ENCODE measurements at regions not wholly inside any gene's neighbourhood (a gene's known extent, or its start where the extent isn't known, plus 50 kb on each side); places are given as distances from the start of the nearest gene placed in this dataset.

DNA sequence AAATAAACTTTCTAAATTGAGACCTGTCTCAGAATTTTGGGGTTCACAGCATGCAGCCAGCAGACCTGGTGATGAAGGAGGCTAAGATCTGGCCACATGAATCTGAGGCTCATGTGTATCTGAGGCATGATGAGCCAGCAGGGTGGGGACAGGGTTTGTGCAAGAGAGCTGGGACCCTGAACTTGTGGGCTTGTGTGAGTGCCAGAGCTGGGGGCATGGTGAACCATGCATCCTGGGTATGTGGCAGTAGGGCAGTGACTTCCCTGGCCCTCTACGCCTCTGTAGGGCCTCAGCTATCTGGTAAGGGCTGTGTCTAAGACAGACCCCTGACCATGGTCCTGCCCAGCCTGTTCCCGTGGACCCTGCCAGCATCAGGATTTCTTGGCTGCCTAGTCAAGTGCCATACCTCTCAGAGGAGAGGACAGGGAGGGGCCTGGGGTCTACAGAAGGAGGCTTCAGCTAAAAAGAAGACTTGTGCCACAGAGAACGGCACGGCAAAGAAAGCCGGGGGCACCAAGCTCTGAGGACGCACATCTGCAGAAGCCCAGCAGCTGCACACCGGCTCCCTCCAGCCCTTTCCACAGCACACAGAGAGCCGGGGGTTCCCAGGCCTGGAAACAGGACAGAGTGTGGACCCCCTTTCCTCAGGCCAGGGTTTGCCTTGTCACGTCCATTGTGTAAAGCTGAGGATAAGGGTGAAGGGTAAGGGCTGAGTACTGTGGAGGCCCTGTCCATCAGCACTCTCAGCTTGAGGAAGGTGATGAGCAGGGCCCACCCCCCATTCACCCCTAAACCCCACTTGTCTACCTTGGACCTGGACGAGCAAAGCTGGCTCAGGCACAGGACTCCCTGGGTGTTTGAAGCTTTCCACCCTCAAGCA is 130.1 kb downstream of the MRPL36 start:
- TF ChIP-seq, protein P1, sequence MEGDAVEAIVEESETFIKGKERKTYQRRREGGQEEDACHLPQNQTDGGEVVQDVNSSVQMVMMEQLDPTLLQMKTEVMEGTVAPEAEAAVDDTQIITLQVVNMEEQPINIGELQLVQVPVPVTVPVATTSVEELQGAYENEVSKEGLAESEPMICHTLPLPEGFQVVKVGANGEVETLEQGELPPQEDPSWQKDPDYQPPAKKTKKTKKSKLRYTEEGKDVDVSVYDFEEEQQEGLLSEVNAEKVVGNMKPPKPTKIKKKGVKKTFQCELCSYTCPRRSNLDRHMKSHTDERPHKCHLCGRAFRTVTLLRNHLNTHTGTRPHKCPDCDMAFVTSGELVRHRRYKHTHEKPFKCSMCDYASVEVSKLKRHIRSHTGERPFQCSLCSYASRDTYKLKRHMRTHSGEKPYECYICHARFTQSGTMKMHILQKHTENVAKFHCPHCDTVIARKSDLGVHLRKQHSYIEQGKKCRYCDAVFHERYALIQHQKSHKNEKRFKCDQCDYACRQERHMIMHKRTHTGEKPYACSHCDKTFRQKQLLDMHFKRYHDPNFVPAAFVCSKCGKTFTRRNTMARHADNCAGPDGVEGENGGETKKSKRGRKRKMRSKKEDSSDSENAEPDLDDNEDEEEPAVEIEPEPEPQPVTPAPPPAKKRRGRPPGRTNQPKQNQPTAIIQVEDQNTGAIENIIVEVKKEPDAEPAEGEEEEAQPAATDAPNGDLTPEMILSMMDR (IDR thresholded peaks at IDR 0.05): no peak
- no peak for TF ChIP-seq POLR2A (IDR thresholded peaks at IDR 0.05)

All from heart left ventricle (tissue), 13 donors.